K562 (cell line): ENCODE measurements at regions not wholly inside any gene's neighbourhood (a gene's known extent, or its start where the extent isn't known, plus 50 kb on each side); places are given as distances from the start of the nearest gene placed in this dataset.

Experiments
- ATAC-seq: fragments of 200-7000 bp; cut with Tn5 transposase; 3 replicates; pipeline ENCODE4 v1.9.1; 2020; ENCODE audit warnings: moderate library complexity
- BruUV-seq: library from RNA; stranded (reverse); fragments of 400-500 nt; replicated peaks from 2 replicates; lab custom pipeline; 2021; lab: Mats Ljungman, UMichigan
- CTCF ChIA-PET: fragments of 300-600 bp; formaldehyde crosslinking; extraction: SDS; loops from one replicate; lab custom pipeline; 2021; ENCODE audit warnings: low intra/inter-chr PET ratio; lab: Yijun Ruan, JAX
- POLR2A ChIA-PET: fragments of 300-600, 350-650 bp; sonication (Branson Sonifier 250); formaldehyde crosslinking; extraction: SDS; loops from one replicate; lab custom pipeline; 2021; ENCODE audit warnings: antibody characterized with exemption, inconsistent platforms; lab: Yijun Ruan, JAX
- DNase-seq, 4 experiments: peaks; one replicate each; pipeline versions ENCODE4 v3.0.0 to v3.0.0-alpha.2; 2011 to 2018; ENCODE audit warnings: low spot score in 3 of 4, mixed read lengths in 3 of 4; ENCODE audit errors: extremely low read depth in 1 of 4
- FAIRE-seq: peaks from 2 replicates; lab custom pipeline; 2011; peaks lifted over from hg19 to GRCh38; lab: Jason Lieb, UNC
- H2AFZ ChIP-seq: 2 replicates; pipeline ENCODE4 v1.6.0; 2011; ENCODE audit warnings: low read depth, low read length, control low read depth, inconsistent platforms
- H3K27ac ChIP-seq: fragments of 200-600 bp; 3 replicates; pipeline ENCODE4 v1.8.0; 2011; ENCODE audit warnings: low read depth, mild to moderate bottlenecking, control low read depth, inconsistent platforms, low read length, moderate library complexity, mixed read lengths; ENCODE audit errors: extremely low read depth
- H3K27me3 ChIP-seq, 2 experiments: fragments of 300-600 bp in 1 of 2; 2 replicates in 1 of 2; 3 replicates in 1 of 2; pipeline versions ENCODE4 v1.6.0 to v1.8.0; 2011; ENCODE audit warnings: inconsistent platforms in 2 of 2, low read length in 2 of 2, mild to moderate bottlenecking in 1 of 2, mixed read lengths in 1 of 2, moderate library complexity in 1 of 2; ENCODE audit not compliant: control insufficient read depth in 2 of 2, insufficient read depth in 2 of 2
- H3K36me3 ChIP-seq: fragments of 300-600 bp; 3 replicates; pipeline ENCODE4 v1.8.0; 2011; ENCODE audit warnings: mild to moderate bottlenecking, low read length, inconsistent platforms; ENCODE audit not compliant: control insufficient read depth, insufficient read depth
- H3K4me1 ChIP-seq, 2 experiments: fragments of 200-600 bp in 1 of 2; replicated peaks in 1 of 2; 2 replicates in 1 of 2; 3 replicates in 1 of 2; pipeline versions ENCODE4 v1.5.1 to v1.8.0; 2011; ENCODE audit warnings: inconsistent platforms in 2 of 2, low read length in 2 of 2, mild to moderate bottlenecking in 1 of 2, mixed read lengths in 1 of 2, moderate library complexity in 1 of 2; ENCODE audit not compliant: control insufficient read depth in 2 of 2, insufficient read depth in 2 of 2
- H3K4me2 ChIP-seq: 2 replicates; pipeline ENCODE4 v1.6.1; 2011; ENCODE audit warnings: low read length, control low read depth, inconsistent platforms, mixed read lengths; ENCODE audit not compliant: insufficient read depth
- H3K4me3 ChIP-seq: fragments of 200-600 bp; sonication (generic), shearing (Covaris generic); 2 replicates; pipeline ENCODE4 v1.5.1; 2016; ENCODE audit warnings: control low read depth, inconsistent platforms
- H3K79me2 ChIP-seq: fragments of 200-600 bp; 3 replicates; pipeline ENCODE4 v1.8.0; 2011; ENCODE audit warnings: low read length, inconsistent platforms; ENCODE audit not compliant: control insufficient read depth, insufficient read depth
- H3K9ac ChIP-seq, 2 experiments: 2 replicates each; pipeline versions ENCODE4 v1.6.0 to v1.6.1; 2011; ENCODE audit warnings: low read depth in 2 of 2, low read length in 2 of 2, control low read depth in 1 of 2, inconsistent platforms in 1 of 2, mild to moderate bottlenecking in 1 of 2, mixed read lengths in 1 of 2; ENCODE audit not compliant: insufficient read depth in 1 of 2
- H3K9me1 ChIP-seq: one replicate; pipeline ENCODE4 v1.6.0; 2011; ENCODE audit warnings: inconsistent platforms, mild to moderate bottlenecking, low read length, moderate library complexity; ENCODE audit not compliant: control insufficient read depth, insufficient read depth
- H3K9me3 ChIP-seq: replicated peaks from 2 replicates; pipeline ENCODE4 v1.5.1; 2011; ENCODE audit warnings: low read depth, low read length, inconsistent platforms; ENCODE audit not compliant: control insufficient read depth, insufficient read depth
- H4K20me1 ChIP-seq: replicated peaks from 2 replicates; pipeline ENCODE4 v1.6.1; 2011; ENCODE audit warnings: low read length, inconsistent platforms, mixed read lengths; ENCODE audit not compliant: control insufficient read depth, insufficient read depth
- E2F3 ChIP-seq: fragments of 250-450 bp; sonication (Bioruptor Pico); IDR thresholded peaks from 2 replicates; pipeline ENCODE4 v1.4.0; 2020; ENCODE audit warnings: mild to moderate bottlenecking
- EGR1 ChIP-seq: fragments of 450-650 bp; conservative IDR thresholded peaks from 2 replicates; pipeline ENCODE4 v1.6.1; 2017; ENCODE audit warnings: mild to moderate bottlenecking
- GABPA ChIP-seq: fragments of 200-800 bp; sonication (Bioruptor generic); conservative IDR thresholded peaks from 2 replicates; pipeline ENCODE4 v1.6.1; 2016; ENCODE audit warnings: low read depth, missing genetic modification characterization, missing compliant biosample characterization
- KAT7 ChIP-seq: sonication (generic); formaldehyde crosslinking; IDR thresholded peaks from 2 replicates; pipeline ENCODE4 v1.8.0; 2022; ENCODE audit warnings: missing genetic modification reagents, mild to moderate bottlenecking, borderline replicate concordance
- KDM2B ChIP-seq: fragments of 250-450 bp; sonication (Bioruptor Pico); IDR thresholded peaks from 2 replicates; pipeline ENCODE4 v1.8.0; 2021; ENCODE audit warnings: mild to moderate bottlenecking, moderate library complexity
- NR2C2 ChIP-seq, 2 experiments: fragments of 200-800 bp in 1 of 2; sonication (Bioruptor generic) in 1 of 2; sonication (generic) in 1 of 2; formaldehyde crosslinking in 1 of 2; IDR thresholded peaks; 2 replicates each; pipeline versions ENCODE4 v1.6.1 to v1.8.0; 2016 to 2022; ENCODE audit warnings: mild to moderate bottlenecking in 1 of 2, missing compliant biosample characterization in 1 of 2, missing genetic modification characterization in 1 of 2, missing genetic modification reagents in 1 of 2
- SOX6 ChIP-seq: fragments of 450-650 bp; IDR thresholded peaks from 2 replicates; pipeline ENCODE4 v1.6.1; 2014; ENCODE audit warnings: mild to moderate bottlenecking
- TRIM28 ChIP-seq: fragments of 450-650 bp; IDR thresholded peaks from 2 replicates; pipeline ENCODE4 v1.6.1; 2017
- WGBS: fragments of 100-300 bp; shearing (Covaris generic); methylation state at CpG from one replicate; pipeline ENCODE4 v1.1.6; 2016; ENCODE audit warnings: low coverage, mixed read lengths; ENCODE audit not compliant: insufficient coverage; ENCODE audit errors: missing lambda C conversion rate; 5-methylcytosine and 5-hydroxymethylcytosine counted together
- in situ Hi-C: fragments of 300-500 bp; cut with MboI; formaldehyde crosslinking; loops from 4 replicates; pipeline ENCODE4 v1.15.0; 2018; ENCODE audit warnings: inconsistent platforms, mixed read lengths
- intact Hi-C: fragments of 100-400 bp; cut with micrococcal nuclease; formaldehyde crosslinking; loops from 2 replicates; pipeline ENCODE4 v1.14.2; 2022

DNA sequence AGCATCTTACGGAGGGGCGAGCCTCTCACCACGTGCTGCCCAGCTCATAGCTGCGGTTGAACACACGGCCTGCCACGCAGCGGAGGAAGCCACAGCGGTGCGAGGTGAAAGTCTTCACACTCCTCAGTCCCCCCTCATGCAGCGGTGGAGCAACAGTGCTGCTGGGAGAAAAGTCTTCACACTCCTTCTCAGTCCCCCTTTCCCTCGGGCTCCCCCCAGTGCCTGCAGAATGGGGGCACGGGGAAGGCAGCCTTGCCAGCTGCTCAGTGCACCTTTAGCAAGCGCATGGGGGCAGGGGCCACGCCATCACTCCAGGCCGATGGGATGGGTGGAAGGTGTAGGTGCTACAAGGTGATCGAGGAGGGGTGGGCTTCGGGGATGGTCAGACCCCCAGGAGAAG is 206.3 kb upstream of the TCERG1L start:
- H3K9me1 ChIP-seq = no peaks in the 10 kb centered on the region
- no TSS peak for BruUV-seq
- no peak overlapping the region for H3K27ac ChIP-seq
- no peak overlapping the region for H2AFZ ChIP-seq
- WGBS = 0% methylated on average over 17 of the region's 17 CpGs
- peaks cover 0 to 10% of the 10 kb centered on the region in 2 experiments; a peak in 2 of 5 replicates for H3K27me3 ChIP-seq
- H3K4me3 ChIP-seq = no peak overlapping the region
- in situ Hi-C loops (no loop called here), intact Hi-C loops (no loop called here)
- no peaks in the 10 kb centered on the region for H3K79me2 ChIP-seq
- no peak overlapping the region for H3K9ac ChIP-seq
- no peaks in the 10 kb centered on the region for H3K36me3 ChIP-seq
- no peaks in the 10 kb centered on the region for H3K4me1 ChIP-seq
- H3K9me3 ChIP-seq = no peaks in the 10 kb centered on the region
- FAIRE-seq (no peak), ATAC-seq (no peak), DNase-seq (no peak)
- no peaks in the 10 kb centered on the region for H4K20me1 ChIP-seq
- no peak overlapping the region for H3K4me2 ChIP-seq
- no peak for TF ChIP-seq KDM2B (CRISPR knock-in tag)
- no peak for TF ChIP-seq GABPA
- no peak for TF ChIP-seq SOX6
- TF ChIP-seq KAT7 (CRISPR knock-in tag) = no peak
- TF ChIP-seq, all 486 proteins: peak for 0
- POLR2A ChIA-PET = no interaction called here
- CTCF ChIA-PET = no interaction called here

DNA sequence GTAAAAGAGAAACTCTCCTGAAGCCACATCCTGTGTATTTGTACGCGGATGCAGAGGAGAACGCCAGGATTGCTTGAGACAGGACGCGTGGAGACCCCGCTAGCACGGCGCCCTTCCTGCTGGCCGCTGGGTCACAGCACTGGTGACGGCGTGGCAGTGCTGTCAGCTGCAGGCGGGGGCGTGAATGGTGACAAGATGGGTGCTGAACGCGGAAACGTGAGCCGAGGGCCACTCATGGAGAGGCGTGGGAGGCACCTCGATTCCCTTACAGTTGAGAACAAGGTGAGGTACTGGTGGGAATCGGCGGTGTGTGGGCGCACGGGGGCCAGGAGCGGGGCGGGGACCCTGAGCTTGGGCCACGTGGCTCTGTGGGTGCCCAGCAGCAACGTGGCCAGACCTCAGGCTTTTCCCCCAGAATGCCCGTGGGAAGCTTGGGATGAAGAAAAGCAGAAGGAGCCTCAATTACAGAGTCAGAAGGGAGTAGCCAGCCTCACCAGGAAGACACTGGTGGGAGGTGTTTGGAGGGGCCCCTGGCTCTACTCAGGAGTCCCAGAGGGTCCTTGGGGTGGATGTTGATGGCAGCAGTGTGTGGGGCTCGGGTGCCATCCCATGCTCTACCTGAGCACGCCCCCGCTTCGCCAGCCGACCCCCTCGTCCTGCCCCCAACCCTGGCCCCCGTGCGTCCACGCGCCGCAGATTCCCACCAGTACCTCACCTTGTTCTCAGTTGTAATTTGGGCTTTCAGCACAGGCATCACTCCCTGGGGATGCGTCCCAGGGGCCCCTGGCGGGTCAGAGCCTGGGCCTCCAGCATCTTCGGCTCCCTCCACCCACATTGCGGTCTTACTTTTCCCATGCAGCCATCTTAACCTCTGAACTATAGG is 208.4 kb upstream of the TCERG1L start:
- Histone ChIP-seq H3K9me1 (no peaks in the 10 kb centered on the region), H3K36me3 (no peaks in the 10 kb centered on the region), H3K4me1 (no peaks in the 10 kb centered on the region), H3K9ac (no peak overlapping the region), H3K4me2 (no peak overlapping the region), H3K27ac (no peak overlapping the region), H3K9me3 (no peaks in the 10 kb centered on the region), H4K20me1 (no peaks in the 10 kb centered on the region), H3K79me2 (no peaks in the 10 kb centered on the region), H3K4me3 (no peak overlapping the region), H2AFZ (no peak overlapping the region), H3K27me3 (peaks cover 0 to 10% of the 10 kb centered on the region in 2 experiments; a peak in 2 of 5 replicates)
- no TSS peak for BruUV-seq
- no peak for FAIRE-seq
- POLR2A ChIA-PET = interaction anchor here (0.6 kb wide), 1 partner anchor 359 kb away, joined by 3 read pairs; no protein-coding TSS in a partner anchor
- ATAC-seq = no peak
- in situ Hi-C loops = no loop called here
- intact Hi-C loops = no loop called here
- 0% methylated on average over 18 of the region's 43 CpGs for WGBS
- CTCF ChIA-PET = no interaction called here
- no peak for TF ChIP-seq E2F3 (CRISPR knock-in tag)
- no peak for TF ChIP-seq TRIM28
- TF ChIP-seq NR2C2 (CRISPR knock-in tag; IDR thresholded peaks at IDR 0.05) = no peak
- TF ChIP-seq NR2C2 (tag; IDR thresholded peaks at IDR 0.05) = no peak
- 0 out of 2 replicates have a peak, but pooled peaks have one; percentile 38 for TF ChIP-seq EGR1
- no peak for DNase-seq
